ENCODE measurements at regions not wholly inside any gene's neighbourhood (a gene's known extent, or its start where the extent isn't known, plus 50 kb on each side); places are given as distances from the start of the nearest gene placed in this dataset.

DNA sequence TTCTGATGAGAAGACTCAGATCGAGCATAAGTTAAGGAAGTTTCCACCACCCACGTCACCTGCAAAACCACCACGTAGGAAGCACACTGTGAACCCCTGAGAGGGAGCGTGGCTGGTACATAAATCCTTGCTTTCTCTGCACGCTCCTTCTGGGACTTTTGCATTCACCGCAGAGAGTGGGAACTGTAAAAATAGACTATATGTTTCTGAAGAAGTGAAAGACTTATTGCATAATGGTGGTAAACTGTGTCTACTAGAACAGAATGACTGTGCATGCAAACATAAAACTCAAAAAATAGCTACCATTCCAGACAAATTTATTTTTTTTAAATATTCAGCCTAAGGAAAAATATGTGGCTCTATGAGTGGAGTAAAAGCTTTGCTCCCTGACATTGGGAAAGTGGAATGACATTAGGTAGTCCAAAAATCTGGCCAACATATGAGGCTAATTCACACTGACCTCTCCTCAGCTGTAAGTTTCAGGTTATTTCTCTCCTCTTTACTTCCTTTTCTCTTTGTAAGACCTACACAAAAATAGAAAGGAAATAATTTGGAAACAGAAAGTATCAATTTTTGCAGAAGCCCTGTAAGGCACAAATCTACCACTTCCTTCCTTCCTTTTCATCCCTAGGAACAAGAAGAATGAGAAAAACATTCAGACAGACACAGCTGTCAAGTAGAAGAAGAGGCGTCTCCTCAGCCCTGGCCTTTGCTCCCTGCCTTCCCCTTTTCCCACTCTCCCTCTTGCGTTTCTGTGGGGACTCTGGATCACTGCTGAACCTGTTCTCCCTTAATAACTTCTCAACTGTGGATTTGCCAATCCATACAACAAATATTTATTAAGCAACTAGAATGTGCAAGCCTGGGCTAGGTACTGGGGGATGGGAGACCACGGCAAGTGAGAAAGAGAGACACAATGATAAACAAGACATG is 264.3 kb upstream of the FOXN3 start:
- no peak overlapping the region for H3K9ac ChIP-seq (ENCODE audit: low read depth in 1 of 3, low read length in 3 of 3)
- H3K27me3 ChIP-seq (ENCODE audit: control insufficient read depth in 3 of 3, insufficient read depth in 3 of 3, low read length in 3 of 3), result no peaks in the 10 kb centered on the region
- H3K4me1 ChIP-seq (ENCODE audit: control insufficient read depth in 3 of 3, insufficient read depth in 3 of 3, low read length in 3 of 3), result no peaks in the 10 kb centered on the region
- H3K36me3 ChIP-seq (ENCODE audit: control insufficient read depth in 3 of 3, insufficient read depth in 3 of 3, low read length in 3 of 3), result no peaks in the 10 kb centered on the region
- H3K4me3 ChIP-seq (ENCODE audit: low read length in 3 of 3), result no peak overlapping the region
- H3K27ac ChIP-seq (ENCODE audit: low read depth, low read length), result no peak overlapping the region
- H3K9me3 ChIP-seq (ENCODE audit: control insufficient read depth in 3 of 3, low read length in 3 of 3), result no peaks in the 10 kb centered on the region

DNA sequence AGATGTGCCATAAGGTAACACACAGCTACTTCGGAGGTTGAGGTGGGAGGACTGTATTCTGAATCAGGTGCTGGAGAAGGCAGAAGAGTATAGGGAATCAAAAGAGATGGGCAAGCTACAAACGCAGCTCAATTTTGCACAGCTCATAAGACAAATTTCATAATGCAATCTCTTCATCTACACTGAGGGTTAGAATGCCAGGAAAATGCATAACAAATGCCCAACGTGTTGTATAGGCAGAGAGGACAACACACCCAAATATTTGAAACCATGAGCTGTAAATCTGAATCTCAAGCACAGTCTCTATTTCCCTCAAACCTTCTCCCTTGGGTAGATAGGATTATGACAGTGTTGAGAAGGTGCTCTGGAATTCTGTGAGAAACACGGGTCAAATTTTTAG is 263.1 kb upstream of the FOXN3 start:
- Histone ChIP-seq H3K27me3 (ENCODE audit: control insufficient read depth in 3 of 3, insufficient read depth in 3 of 3, low read length in 3 of 3) (no peaks in the 10 kb centered on the region), H3K4me3 (ENCODE audit: low read length in 3 of 3) (no peak overlapping the region), H3K36me3 (ENCODE audit: control insufficient read depth in 3 of 3, insufficient read depth in 3 of 3, low read length in 3 of 3) (no peaks in the 10 kb centered on the region), H3K9ac (ENCODE audit: low read depth in 1 of 3, low read length in 3 of 3) (no peak overlapping the region), H3K9me3 (ENCODE audit: control insufficient read depth in 3 of 3, low read length in 3 of 3) (no peaks in the 10 kb centered on the region), H3K4me1 (ENCODE audit: control insufficient read depth in 3 of 3, insufficient read depth in 3 of 3, low read length in 3 of 3) (no peaks in the 10 kb centered on the region), H3K27ac (ENCODE audit: low read depth, low read length) (no peak overlapping the region)

DNA sequence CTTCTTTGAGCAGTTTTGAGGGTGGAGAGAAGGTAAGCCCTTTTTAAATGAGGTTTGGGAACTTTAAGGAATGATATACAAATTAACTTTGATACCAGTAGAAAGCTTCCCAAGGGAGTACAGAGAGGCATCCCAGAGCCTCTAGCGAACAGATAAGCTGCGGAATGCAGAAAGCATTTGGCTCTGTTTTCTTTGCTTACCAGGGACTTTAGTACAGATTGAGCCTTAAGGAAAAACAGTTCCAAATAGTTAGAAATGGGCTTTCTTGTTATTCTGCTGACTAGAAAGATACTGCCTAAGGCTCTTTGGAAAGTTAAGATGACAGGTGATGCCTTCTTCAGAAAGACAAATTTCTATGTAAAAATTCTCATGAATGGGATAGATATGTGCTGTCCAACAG is 261.7 kb upstream of the FOXN3 start:
- Histone ChIP-seq H3K9me3 (ENCODE audit: control insufficient read depth in 3 of 3, low read length in 3 of 3) (no peaks in the 10 kb centered on the region), H3K36me3 (ENCODE audit: control insufficient read depth in 3 of 3, insufficient read depth in 3 of 3, low read length in 3 of 3) (no peaks in the 10 kb centered on the region), H3K4me3 (ENCODE audit: low read length in 3 of 3) (no peak overlapping the region), H3K27me3 (ENCODE audit: control insufficient read depth in 3 of 3, insufficient read depth in 3 of 3, low read length in 3 of 3) (no peaks in the 10 kb centered on the region), H3K9ac (ENCODE audit: low read depth in 1 of 3, low read length in 3 of 3) (no peak overlapping the region), H3K27ac (ENCODE audit: low read depth, low read length) (no peak overlapping the region), H3K4me1 (ENCODE audit: control insufficient read depth in 3 of 3, insufficient read depth in 3 of 3, low read length in 3 of 3) (no peaks in the 10 kb centered on the region)

DNA sequence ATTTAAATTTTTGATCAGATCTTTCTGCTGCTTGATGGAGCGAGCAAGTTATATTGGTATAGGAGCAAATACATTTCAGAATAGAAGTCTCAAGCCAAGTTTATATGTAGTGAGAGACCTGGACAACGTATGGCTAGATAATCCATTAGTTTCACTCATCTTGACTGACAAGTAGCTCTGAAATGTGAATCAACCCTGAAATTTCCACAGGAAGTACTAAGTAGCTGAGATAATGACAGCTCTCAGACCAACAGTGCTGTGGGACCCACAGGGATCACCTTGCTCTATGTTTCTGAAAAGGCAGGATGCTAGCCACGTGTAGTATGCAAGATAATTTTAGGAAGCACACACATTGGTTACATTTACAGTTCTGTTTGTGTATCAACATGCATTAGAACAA is 258.6 kb upstream of the FOXN3 start:
- Histone ChIP-seq H3K9me3 (ENCODE audit: control insufficient read depth in 3 of 3, low read length in 3 of 3) (no peaks in the 10 kb centered on the region), H3K4me1 (ENCODE audit: control insufficient read depth in 3 of 3, insufficient read depth in 3 of 3, low read length in 3 of 3) (no peaks in the 10 kb centered on the region), H3K27me3 (ENCODE audit: control insufficient read depth in 3 of 3, insufficient read depth in 3 of 3, low read length in 3 of 3) (no peaks in the 10 kb centered on the region), H3K27ac (ENCODE audit: low read depth, low read length) (no peak overlapping the region), H3K4me3 (ENCODE audit: low read length in 3 of 3) (no peak overlapping the region), H3K36me3 (ENCODE audit: control insufficient read depth in 3 of 3, insufficient read depth in 3 of 3, low read length in 3 of 3) (no peaks in the 10 kb centered on the region), H3K9ac (ENCODE audit: low read depth in 1 of 3, low read length in 3 of 3) (no peak overlapping the region)

DNA sequence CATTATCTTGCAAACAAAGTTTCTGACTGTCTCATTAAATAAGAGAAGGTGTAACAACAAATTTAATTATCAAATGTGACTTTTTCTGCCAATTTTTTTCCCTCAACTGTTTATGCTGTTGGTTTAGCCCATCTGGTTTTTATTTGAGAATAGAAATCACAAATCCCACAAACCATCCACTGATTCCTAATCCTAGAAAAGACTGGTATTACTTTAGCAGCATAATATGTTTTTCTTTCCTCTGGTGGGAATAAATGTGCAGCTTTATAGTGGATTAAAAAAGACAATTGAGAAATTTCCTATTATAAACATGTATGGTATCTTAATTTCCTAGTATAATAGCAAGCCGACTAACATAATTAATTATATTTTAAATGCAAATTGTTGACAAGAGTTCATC is 257.9 kb upstream of the FOXN3 start:
- Histone ChIP-seq H3K36me3 (ENCODE audit: control insufficient read depth in 3 of 3, insufficient read depth in 3 of 3, low read length in 3 of 3) (no peaks in the 10 kb centered on the region), H3K27ac (ENCODE audit: low read depth, low read length) (no peak overlapping the region), H3K27me3 (ENCODE audit: control insufficient read depth in 3 of 3, insufficient read depth in 3 of 3, low read length in 3 of 3) (no peaks in the 10 kb centered on the region), H3K4me3 (ENCODE audit: low read length in 3 of 3) (no peak overlapping the region), H3K4me1 (ENCODE audit: control insufficient read depth in 3 of 3, insufficient read depth in 3 of 3, low read length in 3 of 3) (no peaks in the 10 kb centered on the region), H3K9me3 (ENCODE audit: control insufficient read depth in 3 of 3, low read length in 3 of 3) (no peaks in the 10 kb centered on the region), H3K9ac (ENCODE audit: low read depth in 1 of 3, low read length in 3 of 3) (no peak overlapping the region)

DNA sequence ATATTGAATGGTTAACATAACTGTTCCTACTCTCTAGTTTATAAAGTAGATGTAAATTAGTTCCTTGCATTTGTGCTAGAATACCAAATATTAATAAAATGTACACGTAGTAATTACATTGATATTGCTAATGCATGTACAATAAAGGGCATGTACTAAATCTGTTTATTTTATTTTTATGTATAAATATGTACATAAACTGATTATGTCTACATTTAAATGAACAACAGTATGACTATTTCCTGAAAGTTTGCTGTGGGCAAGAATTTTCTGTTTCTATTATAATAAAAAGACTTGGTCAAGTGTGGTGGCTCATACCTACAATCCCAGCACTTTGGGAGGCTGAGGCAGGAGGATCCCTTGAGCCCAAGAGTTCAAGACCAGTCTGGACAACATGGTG is 257.2 kb upstream of the FOXN3 start:
- H3K9me3 ChIP-seq (ENCODE audit: control insufficient read depth in 3 of 3, low read length in 3 of 3), result no peaks in the 10 kb centered on the region
- no peaks in the 10 kb centered on the region for H3K27me3 ChIP-seq (ENCODE audit: control insufficient read depth in 3 of 3, insufficient read depth in 3 of 3, low read length in 3 of 3)
- no peak overlapping the region for H3K27ac ChIP-seq (ENCODE audit: low read depth, low read length)
- no peak overlapping the region for H3K9ac ChIP-seq (ENCODE audit: low read depth in 1 of 3, low read length in 3 of 3)
- no peaks in the 10 kb centered on the region for H3K36me3 ChIP-seq (ENCODE audit: control insufficient read depth in 3 of 3, insufficient read depth in 3 of 3, low read length in 3 of 3)
- H3K4me3 ChIP-seq (ENCODE audit: low read length in 3 of 3), result no peak overlapping the region
- no peaks in the 10 kb centered on the region for H3K4me1 ChIP-seq (ENCODE audit: control insufficient read depth in 3 of 3, insufficient read depth in 3 of 3, low read length in 3 of 3)

DNA sequence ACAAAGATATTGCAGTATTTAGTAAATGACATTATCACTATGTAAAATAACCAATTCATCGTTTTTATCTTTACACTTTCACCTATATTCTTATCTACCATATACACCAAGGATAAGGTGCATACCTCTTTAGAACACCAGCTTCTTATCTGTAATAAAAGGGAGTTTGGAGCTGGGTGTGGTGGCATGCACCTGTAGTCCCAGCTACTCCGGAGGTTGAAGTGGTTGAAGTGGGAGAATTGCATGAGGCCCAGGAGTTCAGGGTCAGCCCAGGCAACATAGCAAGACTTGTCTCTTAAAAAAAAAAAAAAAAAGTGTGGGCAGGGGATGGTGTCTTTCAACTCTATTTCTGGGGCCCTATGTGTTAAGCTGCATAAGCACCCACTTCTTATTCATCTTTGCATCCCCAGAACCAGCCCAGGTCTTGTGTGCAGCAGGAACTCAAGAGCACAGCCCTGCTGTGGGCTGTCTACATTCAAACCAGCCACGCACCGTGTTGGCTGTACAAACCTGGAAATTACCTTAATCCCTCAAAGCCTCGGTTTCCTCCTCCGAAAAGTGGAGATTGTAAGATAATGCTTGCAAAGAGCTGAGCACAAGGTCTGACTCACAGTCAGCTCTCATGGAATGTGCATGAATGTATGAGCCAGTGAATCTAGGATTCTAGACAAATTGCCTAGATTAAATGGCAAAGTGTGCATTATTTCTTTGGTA is 256.6 kb upstream of the FOXN3 start:
- Histone ChIP-seq H3K9ac (ENCODE audit: low read depth in 1 of 3, low read length in 3 of 3) (no peak overlapping the region), H3K4me3 (ENCODE audit: low read length in 3 of 3) (no peak overlapping the region), H3K36me3 (ENCODE audit: control insufficient read depth in 3 of 3, insufficient read depth in 3 of 3, low read length in 3 of 3) (no peaks in the 10 kb centered on the region), H3K4me1 (ENCODE audit: control insufficient read depth in 3 of 3, insufficient read depth in 3 of 3, low read length in 3 of 3) (no peaks in the 10 kb centered on the region), H3K9me3 (ENCODE audit: control insufficient read depth in 3 of 3, low read length in 3 of 3) (no peaks in the 10 kb centered on the region), H3K27ac (ENCODE audit: low read depth, low read length) (no peak overlapping the region), H3K27me3 (ENCODE audit: control insufficient read depth in 3 of 3, insufficient read depth in 3 of 3, low read length in 3 of 3) (no peaks in the 10 kb centered on the region)

DNA sequence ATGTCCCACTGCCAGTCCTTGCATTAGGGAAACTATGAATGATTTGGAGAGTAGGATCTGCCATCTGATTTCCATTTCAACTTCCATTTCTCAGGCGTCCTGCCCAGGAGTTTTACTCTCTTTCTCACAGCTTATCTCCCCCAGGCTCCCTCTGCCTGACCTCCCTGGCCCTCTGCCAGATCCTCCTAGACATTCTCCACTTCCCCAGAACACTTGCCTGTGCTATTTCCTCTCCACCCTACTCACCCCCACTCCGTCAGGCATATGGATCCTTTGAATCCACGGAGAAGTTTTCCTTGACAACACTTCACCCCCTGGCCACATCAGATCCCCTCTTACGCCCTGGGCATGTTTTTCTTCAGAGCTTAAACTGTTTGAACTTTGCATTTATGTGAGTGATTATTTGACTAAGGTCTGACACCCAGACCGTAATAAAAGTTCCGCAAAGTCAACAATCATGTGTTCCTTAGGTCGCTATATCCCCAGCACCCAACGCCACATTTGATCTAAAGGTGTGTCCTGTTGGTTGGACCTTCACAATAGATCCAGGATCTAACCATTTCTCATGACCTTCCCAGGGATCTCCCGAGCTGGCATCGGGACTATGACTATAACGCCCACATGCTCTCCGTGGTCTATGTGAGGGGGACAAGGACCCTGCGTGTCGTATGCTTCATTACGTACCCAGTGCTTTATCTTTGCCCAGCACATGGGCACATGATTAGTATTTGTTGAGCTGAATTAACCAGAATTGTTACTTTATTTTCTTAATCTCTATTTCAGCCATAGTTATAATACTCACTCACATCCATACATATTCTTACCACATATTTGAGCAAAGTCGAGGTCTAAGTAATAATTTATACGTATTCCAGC is 255.8 kb upstream of the FOXN3 start:
- Histone ChIP-seq H3K27ac (ENCODE audit: low read depth, low read length) (no peak overlapping the region), H3K4me3 (ENCODE audit: low read length in 3 of 3) (no peak overlapping the region), H3K36me3 (ENCODE audit: control insufficient read depth in 3 of 3, insufficient read depth in 3 of 3, low read length in 3 of 3) (no peaks in the 10 kb centered on the region), H3K9me3 (ENCODE audit: control insufficient read depth in 3 of 3, low read length in 3 of 3) (no peaks in the 10 kb centered on the region), H3K9ac (ENCODE audit: low read depth in 1 of 3, low read length in 3 of 3) (no peak overlapping the region), H3K4me1 (ENCODE audit: control insufficient read depth in 3 of 3, insufficient read depth in 3 of 3, low read length in 3 of 3) (no peaks in the 10 kb centered on the region), H3K27me3 (ENCODE audit: control insufficient read depth in 3 of 3, insufficient read depth in 3 of 3, low read length in 3 of 3) (no peaks in the 10 kb centered on the region)

DNA sequence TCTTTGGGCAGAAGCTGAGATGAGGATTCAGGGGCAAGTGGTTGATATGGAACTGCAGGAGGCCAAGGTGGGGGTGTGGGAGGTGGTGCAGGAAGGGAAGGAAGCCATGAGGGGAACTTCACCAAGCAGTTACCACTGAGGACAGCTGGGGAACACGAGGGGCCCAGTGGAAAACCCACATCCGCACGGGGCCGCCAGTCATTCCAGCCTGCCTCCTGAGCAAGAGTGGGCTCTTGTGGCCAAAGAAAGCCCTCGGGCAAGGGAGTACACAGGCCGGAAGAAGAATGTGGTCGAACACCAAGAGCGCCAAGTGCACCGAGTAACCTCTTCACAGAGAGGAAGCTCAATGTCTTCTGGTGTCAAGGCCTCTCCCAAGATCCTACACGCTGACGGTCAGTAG is 252.2 kb upstream of the FOXN3 start:
- H3K4me3 ChIP-seq (ENCODE audit: low read length in 3 of 3), result no peak overlapping the region
- no peak overlapping the region for H3K27ac ChIP-seq (ENCODE audit: low read depth, low read length)
- no peaks in the 10 kb centered on the region for H3K4me1 ChIP-seq (ENCODE audit: control insufficient read depth in 3 of 3, insufficient read depth in 3 of 3, low read length in 3 of 3)
- no peaks in the 10 kb centered on the region for H3K36me3 ChIP-seq (ENCODE audit: control insufficient read depth in 3 of 3, insufficient read depth in 3 of 3, low read length in 3 of 3)
- no peaks in the 10 kb centered on the region for H3K9me3 ChIP-seq (ENCODE audit: control insufficient read depth in 3 of 3, low read length in 3 of 3)
- no peak overlapping the region for H3K9ac ChIP-seq (ENCODE audit: low read depth in 1 of 3, low read length in 3 of 3)
- H3K27me3 ChIP-seq (ENCODE audit: control insufficient read depth in 3 of 3, insufficient read depth in 3 of 3, low read length in 3 of 3), result no peaks in the 10 kb centered on the region
